GM19043 (cell line): ENCODE measurements at regions not wholly inside any gene's neighbourhood (a gene's known extent, or its start where the extent isn't known, plus 50 kb on each side); places are given as distances from the start of the nearest gene placed in this dataset.
"Not testable (repeated sequence)": the region's sequence is repeated elsewhere in the genome, so short reads cannot be mapped to it uniquely, and the experiment has no call there.

Source experiments
- ATAC-seq: cut with Tn5 transposase; IDR thresholded peaks from one replicate; pipeline ENCODE4 v1.9.1; 2021; ENCODE audit warnings: low read depth; ENCODE audit not compliant: unreplicated experiment

DNA sequence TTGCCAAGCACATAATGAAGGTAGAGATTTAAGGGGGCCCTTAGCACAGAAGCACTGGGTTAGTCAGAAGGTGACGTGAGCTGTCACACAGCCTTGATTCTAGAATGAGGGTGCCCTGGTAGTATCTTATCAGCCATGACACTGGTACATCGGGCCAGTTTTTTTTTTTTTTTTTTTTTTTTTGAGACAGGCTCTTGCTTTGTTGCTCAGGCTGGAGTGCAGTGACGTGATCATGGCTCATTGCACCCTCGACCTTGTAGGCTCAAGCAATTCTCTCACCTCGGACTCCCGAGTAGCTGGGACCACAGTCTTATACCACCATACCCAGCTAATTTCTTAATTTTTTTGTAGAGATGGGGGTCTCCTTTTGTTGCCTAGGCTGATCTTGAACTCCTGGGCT, 872.6 kb upstream of the DEFB115 start:
- ATAC-seq, result not testable (repeated sequence)

- ATAC-seq, result not testable (repeated sequence)
Measured at GRCh38 chr20:30386099-30386498, 871.4 kb upstream of the DEFB115 start.

- not testable (repeated sequence) for ATAC-seq
Measured at GRCh38 chr20:30387823-30388222, 869.6 kb upstream of the DEFB115 start.

- ATAC-seq, result not testable (repeated sequence)
Measured at GRCh38 chr20:30393523-30393922, 863.9 kb upstream of the DEFB115 start.

DNA sequence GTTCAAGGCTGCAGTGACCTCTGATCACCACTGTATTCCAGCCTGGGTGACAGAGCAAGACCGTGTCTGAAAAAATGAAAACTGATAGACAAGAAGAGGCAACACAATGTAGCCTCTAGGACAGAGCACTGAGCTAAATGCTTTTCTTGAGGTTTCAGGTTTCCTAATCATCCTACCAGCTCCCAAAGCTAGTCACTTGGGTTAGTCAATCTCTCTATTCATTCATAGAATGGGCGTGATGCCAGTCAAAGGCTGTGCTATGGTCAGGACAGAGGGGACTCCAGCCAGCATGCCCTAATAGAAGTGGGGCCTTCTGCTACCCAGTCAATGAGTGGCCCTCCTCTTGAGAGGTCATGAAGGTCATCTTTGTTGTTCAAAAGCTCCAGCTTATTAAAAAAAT, 860.4 kb upstream of the DEFB115 start:
- not testable (repeated sequence) for ATAC-seq

DNA sequence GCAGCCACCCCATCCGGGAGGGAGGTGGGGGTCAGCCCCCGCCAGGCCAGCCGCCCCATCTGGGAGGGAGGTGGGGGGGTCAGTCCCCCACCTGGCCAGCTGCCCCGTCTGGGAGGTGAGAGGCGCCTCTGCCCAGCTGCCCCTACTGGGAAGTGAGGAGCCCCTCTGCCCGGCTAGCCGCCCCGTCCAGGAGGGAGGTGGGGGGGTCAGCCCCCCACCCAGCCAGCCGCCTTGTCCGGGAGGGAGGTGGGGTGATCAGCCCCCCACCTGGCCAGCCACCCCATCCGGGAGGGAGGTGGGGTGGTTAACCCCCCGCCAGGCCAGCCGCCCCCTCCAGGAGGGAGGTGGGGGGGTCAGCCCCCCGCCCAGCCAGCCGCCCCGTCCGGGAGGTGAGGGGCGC, 852.4 kb upstream of the DEFB115 start:
- ATAC-seq, result not testable (repeated sequence)

DNA sequence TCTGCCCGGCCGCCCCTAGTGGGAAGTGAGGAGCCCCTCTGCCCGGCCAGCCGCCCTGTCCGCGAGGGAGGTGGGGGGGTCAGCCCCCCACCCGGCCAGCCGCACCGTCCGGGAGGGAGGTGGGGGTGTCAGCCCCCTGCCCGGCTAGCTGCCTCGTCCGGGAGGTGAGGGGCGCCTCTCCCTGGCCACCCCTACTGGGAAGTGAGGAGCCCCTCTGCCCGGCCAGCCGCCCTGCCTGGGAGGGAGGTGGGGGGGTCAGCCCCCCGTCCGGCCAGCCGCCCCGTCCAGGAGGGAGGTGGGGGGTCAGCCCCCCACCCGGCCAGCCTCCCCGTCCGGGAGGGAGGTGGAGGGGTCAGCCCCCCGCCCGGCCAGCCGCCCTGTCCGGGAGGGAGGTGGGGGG, 851.9 kb upstream of the DEFB115 start:
- not testable (repeated sequence) for ATAC-seq

DNA sequence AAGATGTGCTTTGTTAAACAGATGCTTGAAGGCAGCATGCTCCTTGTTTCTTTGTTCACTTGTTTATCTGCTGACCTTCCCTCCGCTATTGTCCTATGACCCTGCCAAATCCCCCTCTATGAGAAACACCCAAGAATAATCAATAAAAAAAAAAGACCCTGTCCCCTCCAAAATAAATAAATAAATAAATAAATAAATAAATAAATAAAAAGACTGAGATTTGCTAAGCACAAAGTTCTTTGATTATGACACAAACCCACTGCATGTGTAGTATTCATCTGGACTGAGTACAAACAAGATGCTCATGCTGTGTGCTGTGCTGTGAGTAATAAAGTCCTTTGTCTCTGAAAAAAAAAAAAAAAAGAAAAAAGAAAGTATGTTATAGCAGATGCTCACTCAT, 851.1 kb upstream of the DEFB115 start:
- ATAC-seq, result not testable (repeated sequence)

- ATAC-seq, result no peak
Measured at GRCh38 chr20:30412972-30413371, 844.5 kb upstream of the DEFB115 start.

- ATAC-seq, result not testable (repeated sequence)
Measured at GRCh38 chr20:30417387-30417786, 840.1 kb upstream of the DEFB115 start.

GRCh38 chr20:30418378-30418777, 839.1 kb upstream of the DEFB115 start:
- not testable (repeated sequence) for ATAC-seq

DNA sequence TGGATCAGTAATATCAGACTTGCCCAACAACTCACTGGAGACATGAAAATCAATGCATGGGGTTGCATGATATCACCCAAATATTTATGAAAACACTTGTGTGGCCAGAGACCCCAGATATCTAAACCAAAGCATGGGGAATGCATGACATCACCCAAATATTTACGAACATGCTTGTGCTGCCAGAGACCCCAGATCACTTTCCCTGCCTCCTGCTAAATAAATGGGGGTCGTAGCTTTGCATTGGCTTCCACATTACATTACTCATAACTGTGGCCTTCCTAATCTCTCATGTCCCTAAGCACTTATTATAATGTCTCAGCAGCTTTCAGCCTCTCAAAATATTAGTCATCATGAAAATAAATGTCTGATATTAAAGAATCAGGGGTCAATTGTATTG, 838.0 kb upstream of the DEFB115 start:
- no peak for ATAC-seq

DNA sequence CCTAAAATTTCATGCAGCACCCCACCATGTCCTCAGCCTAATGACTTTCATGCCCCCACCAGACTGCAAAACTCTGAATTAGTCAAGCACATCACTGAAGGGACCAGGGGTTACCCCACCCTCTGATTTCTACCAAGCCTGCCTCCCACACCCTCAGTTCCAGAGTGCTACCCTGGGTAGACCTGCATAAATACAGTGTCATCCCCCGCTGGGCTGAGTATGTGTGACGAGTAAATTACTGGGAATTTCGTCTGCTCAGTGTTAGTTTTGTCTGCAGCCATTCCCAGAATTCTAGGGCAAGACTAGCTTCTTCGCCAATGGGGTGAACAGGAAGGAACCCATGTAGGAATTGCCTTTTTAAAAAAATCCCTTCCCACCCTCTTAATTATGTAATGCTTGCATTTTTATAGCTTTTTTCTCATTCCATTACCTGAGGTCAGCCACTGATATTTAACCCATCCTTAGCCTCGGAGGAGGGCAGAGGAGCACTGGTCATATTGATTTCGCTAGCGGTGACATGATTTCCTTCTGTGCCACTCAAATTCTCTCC, 837.5 kb upstream of the DEFB115 start:
- not testable (repeated sequence) for ATAC-seq
